ENCODE measurements at regions not wholly inside any gene's neighbourhood (a gene's known extent, or its start where the extent isn't known, plus 50 kb on each side); places are given as distances from the start of the nearest gene placed in this dataset.

GRCh38 chr22:48053973-48054372 is 1291.5 kb downstream of the TBC1D22A start:
- H3K9ac ChIP-seq (ENCODE audit: insufficient read length): no peak overlapping the region
- H3K27ac ChIP-seq: no peak overlapping the region
- H3K4me3 ChIP-seq: no peak overlapping the region
- TF ChIP-seq POLR2AphosphoS5 (IDR thresholded peaks at IDR 0.05; ENCODE audit: borderline replicate concordance, low read depth, low read length) (no peak), EZH2 (IDR thresholded peaks at IDR 0.05) (no peak), FOXP2 (optimal IDR thresholded peaks at IDR 0.05; ENCODE audit: control extremely low read depth, extremely low read length, insufficient read depth) (no peak)
- no peaks in the 10 kb centered on the region for H3K9me3 ChIP-seq (ENCODE audit: low read depth, low read length)
- DNase-seq (ENCODE audit: low read depth, low spot score): no peak
- H3K36me3 ChIP-seq (ENCODE audit: insufficient read depth, low read length): no peaks in the 10 kb centered on the region

- no peaks in the 10 kb centered on the region for H3K36me3 ChIP-seq (ENCODE audit: insufficient read depth, low read length)
- DNase-seq (ENCODE audit: low read depth, low spot score): no peak
- H3K27ac ChIP-seq: no peak overlapping the region
- H3K9ac ChIP-seq (ENCODE audit: insufficient read length): no peak overlapping the region
- no peaks in the 10 kb centered on the region for H3K9me3 ChIP-seq (ENCODE audit: low read depth, low read length)
- TF ChIP-seq FOXP2 (optimal IDR thresholded peaks at IDR 0.05; ENCODE audit: control extremely low read depth, extremely low read length, insufficient read depth): no peak
- TF ChIP-seq POLR2AphosphoS5 (IDR thresholded peaks at IDR 0.05; ENCODE audit: borderline replicate concordance, low read depth, low read length): no peak
- TF ChIP-seq EZH2 (IDR thresholded peaks at IDR 0.05): no peak
- H3K4me3 ChIP-seq: no peak overlapping the region
Measured at GRCh38 chr22:48053486-48053885, 1291.0 kb downstream of the TBC1D22A start.

GRCh38 chr22:48052621-48052890 is 1290.1 kb downstream of the TBC1D22A start:
- DNase-seq (ENCODE audit: low read depth, low spot score): no peak
- no peaks in the 10 kb centered on the region for H3K9me3 ChIP-seq (ENCODE audit: low read depth, low read length)
- no peak overlapping the region for H3K27ac ChIP-seq
- H3K36me3 ChIP-seq (ENCODE audit: insufficient read depth, low read length): no peaks in the 10 kb centered on the region
- no peak overlapping the region for H3K4me3 ChIP-seq
- no peak overlapping the region for H3K9ac ChIP-seq (ENCODE audit: insufficient read length)
- TF ChIP-seq EZH2 (IDR thresholded peaks at IDR 0.05) (no peak), POLR2AphosphoS5 (IDR thresholded peaks at IDR 0.05; ENCODE audit: borderline replicate concordance, low read depth, low read length) (no peak), FOXP2 (optimal IDR thresholded peaks at IDR 0.05; ENCODE audit: control extremely low read depth, extremely low read length, insufficient read depth) (no peak)

- no peak overlapping the region for H3K9ac ChIP-seq (ENCODE audit: insufficient read length)
- H3K9me3 ChIP-seq (ENCODE audit: low read depth, low read length): no peaks in the 10 kb centered on the region
- no peak overlapping the region for H3K4me3 ChIP-seq
- DNase-seq (ENCODE audit: low read depth, low spot score): no peak
- TF ChIP-seq FOXP2 (optimal IDR thresholded peaks at IDR 0.05; ENCODE audit: control extremely low read depth, extremely low read length, insufficient read depth): no peak
- TF ChIP-seq POLR2AphosphoS5 (IDR thresholded peaks at IDR 0.05; ENCODE audit: borderline replicate concordance, low read depth, low read length): no peak
- TF ChIP-seq EZH2 (IDR thresholded peaks at IDR 0.05): no peak
- no peaks in the 10 kb centered on the region for H3K36me3 ChIP-seq (ENCODE audit: insufficient read depth, low read length)
- H3K27ac ChIP-seq: no peak overlapping the region
Measured at GRCh38 chr22:48051796-48052620, 1289.6 kb downstream of the TBC1D22A start.

GRCh38 chr22:48050836-48051235 is 1288.4 kb downstream of the TBC1D22A start:
- Histone ChIP-seq H3K4me3 (no peak overlapping the region), H3K27ac (no peak overlapping the region), H3K36me3 (ENCODE audit: insufficient read depth, low read length) (no peaks in the 10 kb centered on the region), H3K9me3 (ENCODE audit: low read depth, low read length) (no peaks in the 10 kb centered on the region), H3K9ac (ENCODE audit: insufficient read length) (no peak overlapping the region)
- TF ChIP-seq POLR2AphosphoS5 (IDR thresholded peaks at IDR 0.05; ENCODE audit: borderline replicate concordance, low read depth, low read length): no peak
- no peak for TF ChIP-seq FOXP2 (optimal IDR thresholded peaks at IDR 0.05; ENCODE audit: control extremely low read depth, extremely low read length, insufficient read depth)
- TF ChIP-seq EZH2 (IDR thresholded peaks at IDR 0.05): no peak
- no peak for DNase-seq (ENCODE audit: low read depth, low spot score)

GRCh38 chr22:48049116-48049515 is 1286.7 kb downstream of the TBC1D22A start:
- TF ChIP-seq EZH2 (IDR thresholded peaks at IDR 0.05) (no peak), POLR2AphosphoS5 (IDR thresholded peaks at IDR 0.05; ENCODE audit: borderline replicate concordance, low read depth, low read length) (no peak), FOXP2 (optimal IDR thresholded peaks at IDR 0.05; ENCODE audit: control extremely low read depth, extremely low read length, insufficient read depth) (no peak)
- H3K9ac ChIP-seq (ENCODE audit: insufficient read length): no peak overlapping the region
- H3K27ac ChIP-seq: no peak overlapping the region
- H3K9me3 ChIP-seq (ENCODE audit: low read depth, low read length): no peaks in the 10 kb centered on the region
- no peaks in the 10 kb centered on the region for H3K36me3 ChIP-seq (ENCODE audit: insufficient read depth, low read length)
- H3K4me3 ChIP-seq: no peak overlapping the region
- DNase-seq (ENCODE audit: low read depth, low spot score): no peak

GRCh38 chr22:48047722-48048500 is 1285.5 kb downstream of the TBC1D22A start:
- H3K27ac ChIP-seq: no peak overlapping the region
- H3K4me3 ChIP-seq: no peak overlapping the region
- H3K9me3 ChIP-seq (ENCODE audit: low read depth, low read length): no peaks in the 10 kb centered on the region
- TF ChIP-seq FOXP2 (optimal IDR thresholded peaks at IDR 0.05; ENCODE audit: control extremely low read depth, extremely low read length, insufficient read depth) (no peak), POLR2AphosphoS5 (IDR thresholded peaks at IDR 0.05; ENCODE audit: borderline replicate concordance, low read depth, low read length) (no peak), EZH2 (IDR thresholded peaks at IDR 0.05) (no peak)
- DNase-seq (ENCODE audit: low read depth, low spot score): no peak
- no peak overlapping the region for H3K9ac ChIP-seq (ENCODE audit: insufficient read length)
- H3K36me3 ChIP-seq (ENCODE audit: insufficient read depth, low read length): no peaks in the 10 kb centered on the region

GRCh38 chr22:48045369-48045768 is 1282.9 kb downstream of the TBC1D22A start:
- no peak overlapping the region for H3K9ac ChIP-seq (ENCODE audit: insufficient read length)
- no peaks in the 10 kb centered on the region for H3K9me3 ChIP-seq (ENCODE audit: low read depth, low read length)
- no peak for DNase-seq (ENCODE audit: low read depth, low spot score)
- TF ChIP-seq FOXP2 (optimal IDR thresholded peaks at IDR 0.05; ENCODE audit: control extremely low read depth, extremely low read length, insufficient read depth) (no peak), EZH2 (IDR thresholded peaks at IDR 0.05) (no peak), POLR2AphosphoS5 (IDR thresholded peaks at IDR 0.05; ENCODE audit: borderline replicate concordance, low read depth, low read length) (no peak)
- H3K4me3 ChIP-seq: no peak overlapping the region
- H3K36me3 ChIP-seq (ENCODE audit: insufficient read depth, low read length): no peaks in the 10 kb centered on the region
- no peak overlapping the region for H3K27ac ChIP-seq
